ENCODE measurements at regions not wholly inside any gene's neighbourhood (a gene's known extent, or its start where the extent isn't known, plus 50 kb on each side); places are given as distances from the start of the nearest gene placed in this dataset.

DNA sequence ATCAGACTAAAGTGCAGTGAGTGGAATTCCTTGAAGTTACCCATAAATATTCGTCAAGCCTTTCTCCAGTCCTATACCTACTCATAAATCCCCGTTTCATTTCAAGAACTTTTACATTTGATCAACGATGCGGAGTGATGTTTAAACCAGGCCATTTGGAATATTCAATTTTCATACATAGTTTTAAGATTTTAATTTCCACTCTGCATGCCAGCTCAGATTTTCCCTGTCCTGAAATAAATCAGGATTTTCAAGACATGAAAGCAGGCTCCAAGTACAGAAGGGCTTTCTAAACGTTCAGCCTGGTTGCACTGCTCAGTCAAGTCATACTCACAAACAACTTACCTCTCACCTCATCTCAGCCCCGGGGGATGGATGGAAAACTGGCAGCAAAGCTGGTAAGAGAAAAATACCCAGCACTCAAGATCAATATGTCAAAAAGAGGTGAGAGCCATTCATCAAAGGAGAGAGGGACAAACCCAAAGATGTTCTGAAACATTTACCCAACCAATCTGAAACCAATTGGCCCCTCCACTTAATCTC lies 418.5 kb downstream of the PLPP3 start:
- TF ChIP-seq, protein P1, sequence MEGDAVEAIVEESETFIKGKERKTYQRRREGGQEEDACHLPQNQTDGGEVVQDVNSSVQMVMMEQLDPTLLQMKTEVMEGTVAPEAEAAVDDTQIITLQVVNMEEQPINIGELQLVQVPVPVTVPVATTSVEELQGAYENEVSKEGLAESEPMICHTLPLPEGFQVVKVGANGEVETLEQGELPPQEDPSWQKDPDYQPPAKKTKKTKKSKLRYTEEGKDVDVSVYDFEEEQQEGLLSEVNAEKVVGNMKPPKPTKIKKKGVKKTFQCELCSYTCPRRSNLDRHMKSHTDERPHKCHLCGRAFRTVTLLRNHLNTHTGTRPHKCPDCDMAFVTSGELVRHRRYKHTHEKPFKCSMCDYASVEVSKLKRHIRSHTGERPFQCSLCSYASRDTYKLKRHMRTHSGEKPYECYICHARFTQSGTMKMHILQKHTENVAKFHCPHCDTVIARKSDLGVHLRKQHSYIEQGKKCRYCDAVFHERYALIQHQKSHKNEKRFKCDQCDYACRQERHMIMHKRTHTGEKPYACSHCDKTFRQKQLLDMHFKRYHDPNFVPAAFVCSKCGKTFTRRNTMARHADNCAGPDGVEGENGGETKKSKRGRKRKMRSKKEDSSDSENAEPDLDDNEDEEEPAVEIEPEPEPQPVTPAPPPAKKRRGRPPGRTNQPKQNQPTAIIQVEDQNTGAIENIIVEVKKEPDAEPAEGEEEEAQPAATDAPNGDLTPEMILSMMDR (IDR thresholded peaks at IDR 0.05), result no peak
- TF ChIP-seq EZH2phosphoT487 (IDR thresholded peaks at IDR 0.05), result no peak
- no peak for TF ChIP-seq EZH2 (IDR thresholded peaks at IDR 0.05)

Data from neural progenitor cell (in vitro differentiated cells).